ENCODE measurements at regions not wholly inside any gene's neighbourhood (a gene's known extent, or its start where the extent isn't known, plus 50 kb on each side); places are given as distances from the start of the nearest gene placed in this dataset.

GRCh38 chr6:14430218-14430617 is 312.6 kb downstream of the CD83 start:
- no peak overlapping the region for H3K4me3 ChIP-seq
- H3K27me3 ChIP-seq (ENCODE audit: insufficient read depth in 3 of 3, low read length in 2 of 3): no peaks in the 10 kb centered on the region
- intact Hi-C loops (cut with DNase I): no loop called here
- ATAC-seq (no peak), DNase-seq (no peak)
- 87 to 92% (median 89%) methylated on average over 2 of the region's 2 CpGs for WGBS, 3 donors
- no peaks in the 10 kb centered on the region for H3K36me3 ChIP-seq (ENCODE audit: insufficient read depth in 1 of 2, low read depth in 1 of 2)
- peaks cover 9% of the 10 kb centered on the region for H3K4me1 ChIP-seq
- H3K9me3 ChIP-seq: no peaks in the 10 kb centered on the region
- no peak for TF ChIP-seq CTCF (IDR thresholded peaks at IDR 0.05)
- H3K27ac ChIP-seq: no peak overlapping the region

GRCh38 chr6:14431385-14432330 is 314.1 kb downstream of the CD83 start:
- 34 to 44% (median 38%) methylated on average over 14 of the region's 14 CpGs for WGBS, 3 donors
- no peak for TF ChIP-seq CTCF (IDR thresholded peaks at IDR 0.05)
- H3K4me3 ChIP-seq: no peak overlapping the region
- ATAC-seq (no peak), DNase-seq (no peak)
- peaks cover 9% of the 10 kb centered on the region for H3K4me1 ChIP-seq
- no peaks in the 10 kb centered on the region for H3K36me3 ChIP-seq (ENCODE audit: insufficient read depth in 1 of 2, low read depth in 1 of 2)
- H3K27me3 ChIP-seq (ENCODE audit: insufficient read depth in 3 of 3, low read length in 2 of 3): no peaks in the 10 kb centered on the region
- H3K27ac ChIP-seq: no peak overlapping the region
- intact Hi-C loops (cut with DNase I): no loop called here
- H3K9me3 ChIP-seq: no peaks in the 10 kb centered on the region

- DNase-seq: no peak
- Histone ChIP-seq H3K27ac (no peak overlapping the region), H3K9me3 (no peaks in the 10 kb centered on the region), H3K4me3 (no peak overlapping the region), H3K36me3 (ENCODE audit: insufficient read depth in 1 of 2, low read depth in 1 of 2) (no peaks in the 10 kb centered on the region), H3K27me3 (ENCODE audit: insufficient read depth in 3 of 3, low read length in 2 of 3) (no peaks in the 10 kb centered on the region), H3K4me1 (peaks cover 11% of the 10 kb centered on the region)
- no peak for TF ChIP-seq CTCF (IDR thresholded peaks at IDR 0.05)
- WGBS, 3 donors: 68 to 81% (median 79%) methylated on average over 3 of the region's 3 CpGs
- ATAC-seq: no peak
- intact Hi-C loops (cut with DNase I): no loop called here
These were observed 317.5 kb downstream of the CD83 start for GRCh38 chr6:14434916-14435690.

GRCh38 chr6:14436592-14437132 is 319.1 kb downstream of the CD83 start:
- H3K36me3 ChIP-seq (ENCODE audit: insufficient read depth in 1 of 2, low read depth in 1 of 2): no peaks in the 10 kb centered on the region
- no peaks in the 10 kb centered on the region for H3K9me3 ChIP-seq
- H3K4me1 ChIP-seq: peaks cover 23% of the 10 kb centered on the region
- ATAC-seq (no peak), DNase-seq (no peak)
- TF ChIP-seq CTCF (IDR thresholded peaks at IDR 0.05): no peak
- H3K27me3 ChIP-seq (ENCODE audit: insufficient read depth in 3 of 3, low read length in 2 of 3): no peaks in the 10 kb centered on the region
- intact Hi-C loops (cut with DNase I): no loop called here
- no peak overlapping the region for H3K4me3 ChIP-seq
- WGBS, 3 donors: 39 to 65% (median 40%) methylated on average over 3 of the region's 3 CpGs
- H3K27ac ChIP-seq: no peak overlapping the region
